ENCODE measurements at regions not wholly inside any gene's neighbourhood (a gene's known extent, or its start where the extent isn't known, plus 50 kb on each side); places are given as distances from the start of the nearest gene placed in this dataset.

DNA sequence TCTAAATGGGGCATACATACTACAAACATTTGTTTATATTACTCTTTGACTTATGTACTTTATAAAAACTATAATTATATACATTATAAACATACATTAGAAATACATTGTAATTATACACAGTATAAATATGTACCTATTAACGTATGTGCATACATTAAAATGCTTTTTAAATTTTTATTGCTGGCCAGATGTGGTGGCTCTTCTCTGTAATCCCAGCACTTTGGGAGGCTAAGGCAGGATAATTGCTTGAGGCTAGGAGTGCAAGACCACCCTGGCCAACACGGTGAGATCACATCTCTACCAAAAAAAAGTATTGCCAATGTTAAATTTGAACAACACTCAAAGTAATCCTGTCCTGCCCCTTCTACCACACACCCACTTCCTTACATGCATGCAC, 1037.0 kb downstream of the GRM8 start:
- 78 to 81% methylated on average over 2 of the region's 2 CpGs for WGBS, 2 donors
- intact Hi-C loops (cut with DNase I; ENCODE audit: low total_unique reads), result no loop called here
- Histone ChIP-seq H3K4me1 (no peaks in the 10 kb centered on the region), H3K4me3 (no peak overlapping the region), H3K36me3 (ENCODE audit: low read depth, missing control alignments) (no peaks in the 10 kb centered on the region), H3K27ac (no peak overlapping the region), H3K9me3 (no peaks in the 10 kb centered on the region), H3K27me3 (no peaks in the 10 kb centered on the region)
- no peak for DNase-seq
- no peak for TF ChIP-seq POLR2A (IDR thresholded peaks at IDR 0.05)
- TF ChIP-seq, protein P1, sequence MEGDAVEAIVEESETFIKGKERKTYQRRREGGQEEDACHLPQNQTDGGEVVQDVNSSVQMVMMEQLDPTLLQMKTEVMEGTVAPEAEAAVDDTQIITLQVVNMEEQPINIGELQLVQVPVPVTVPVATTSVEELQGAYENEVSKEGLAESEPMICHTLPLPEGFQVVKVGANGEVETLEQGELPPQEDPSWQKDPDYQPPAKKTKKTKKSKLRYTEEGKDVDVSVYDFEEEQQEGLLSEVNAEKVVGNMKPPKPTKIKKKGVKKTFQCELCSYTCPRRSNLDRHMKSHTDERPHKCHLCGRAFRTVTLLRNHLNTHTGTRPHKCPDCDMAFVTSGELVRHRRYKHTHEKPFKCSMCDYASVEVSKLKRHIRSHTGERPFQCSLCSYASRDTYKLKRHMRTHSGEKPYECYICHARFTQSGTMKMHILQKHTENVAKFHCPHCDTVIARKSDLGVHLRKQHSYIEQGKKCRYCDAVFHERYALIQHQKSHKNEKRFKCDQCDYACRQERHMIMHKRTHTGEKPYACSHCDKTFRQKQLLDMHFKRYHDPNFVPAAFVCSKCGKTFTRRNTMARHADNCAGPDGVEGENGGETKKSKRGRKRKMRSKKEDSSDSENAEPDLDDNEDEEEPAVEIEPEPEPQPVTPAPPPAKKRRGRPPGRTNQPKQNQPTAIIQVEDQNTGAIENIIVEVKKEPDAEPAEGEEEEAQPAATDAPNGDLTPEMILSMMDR (IDR thresholded peaks at IDR 0.05), result no peak

DNA sequence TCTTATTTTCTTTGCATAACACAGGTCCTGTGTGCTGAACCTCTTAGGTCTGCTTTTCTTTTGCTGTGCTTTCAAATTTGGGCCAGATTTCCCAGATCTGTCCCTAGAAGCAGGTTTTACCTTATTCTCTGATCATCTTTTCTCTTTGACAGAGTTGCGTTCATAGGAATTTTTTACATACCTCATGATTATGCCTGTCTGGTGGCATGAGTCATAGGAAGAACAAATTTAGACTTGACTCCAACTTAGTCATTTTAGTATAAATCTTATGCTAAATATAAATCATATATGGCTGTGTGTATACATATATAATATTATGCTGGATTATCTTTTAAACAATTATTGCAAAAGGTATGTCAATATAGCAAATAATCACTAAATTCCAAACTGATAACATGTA, 1038.9 kb downstream of the GRM8 start:
- H3K4me3 ChIP-seq, result no peak overlapping the region
- no peaks in the 10 kb centered on the region for H3K4me1 ChIP-seq
- 88 to 95% methylated on average over 1 of the region's 1 CpG for WGBS, 2 donors
- no peaks in the 10 kb centered on the region for H3K27me3 ChIP-seq
- no peak for DNase-seq
- no peak overlapping the region for H3K27ac ChIP-seq
- no peaks in the 10 kb centered on the region for H3K36me3 ChIP-seq (ENCODE audit: low read depth, missing control alignments)
- no peak for TF ChIP-seq POLR2A (IDR thresholded peaks at IDR 0.05)
- TF ChIP-seq, protein P1 (IDR thresholded peaks at IDR 0.05), result no peak
- intact Hi-C loops (cut with DNase I; ENCODE audit: low total_unique reads), result no loop called here
- H3K9me3 ChIP-seq, result no peaks in the 10 kb centered on the region

DNA sequence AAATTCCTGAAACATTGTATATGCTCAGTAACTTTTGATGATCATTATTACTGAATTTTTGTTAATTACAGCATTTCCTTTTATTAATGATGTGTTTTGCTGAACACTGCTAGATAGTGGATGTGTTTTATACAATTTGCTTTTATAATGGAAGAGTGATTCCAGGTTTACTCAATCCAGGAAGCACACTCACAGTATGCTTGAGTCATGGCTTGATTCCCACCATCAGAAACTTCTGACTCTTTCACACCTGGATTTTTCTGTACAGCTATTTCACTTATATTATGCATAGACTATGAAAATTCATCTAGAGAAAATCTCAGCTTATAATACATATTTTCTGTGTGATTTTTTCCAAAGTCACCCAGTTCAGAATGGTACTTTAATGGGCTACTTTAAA, 1040.9 kb downstream of the GRM8 start:
- intact Hi-C loops (cut with DNase I; ENCODE audit: low total_unique reads), result no loop called here

DNA sequence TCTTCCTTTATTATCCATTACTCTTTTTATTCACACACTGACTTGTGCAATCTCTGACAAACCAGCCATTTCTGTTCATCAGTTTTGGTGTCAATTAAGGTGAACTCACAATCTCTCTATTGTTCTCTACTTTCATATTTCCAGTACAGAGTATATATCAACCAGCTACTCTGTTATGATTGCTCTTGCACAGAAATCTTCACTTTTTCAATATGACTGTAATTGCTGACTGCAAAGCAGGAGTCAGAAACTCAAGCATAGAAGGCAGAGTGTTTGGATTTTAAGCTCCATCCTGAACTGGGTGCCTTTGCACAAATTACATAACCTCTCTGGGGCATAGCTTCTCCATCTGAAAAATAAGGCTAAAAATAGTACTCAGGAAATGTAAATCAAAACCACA, 1042.0 kb downstream of the GRM8 start:
- Histone ChIP-seq H3K4me1 (no peaks in the 10 kb centered on the region), H3K36me3 (ENCODE audit: low read depth, missing control alignments) (no peaks in the 10 kb centered on the region), H3K9me3 (no peaks in the 10 kb centered on the region), H3K27ac (no peak overlapping the region), H3K27me3 (no peaks in the 10 kb centered on the region), H3K4me3 (no peak overlapping the region)
- DNase-seq, result no peak
- intact Hi-C loops (cut with DNase I; ENCODE audit: low total_unique reads), result no loop called here
- TF ChIP-seq, protein P1 (IDR thresholded peaks at IDR 0.05), result no peak
- no peak for TF ChIP-seq POLR2A (IDR thresholded peaks at IDR 0.05)

More for the DNA sequence above, 1040.9 kb downstream of the GRM8 start:
- Histone ChIP-seq H3K27ac (no peak overlapping the region), H3K9me3 (no peaks in the 10 kb centered on the region), H3K27me3 (no peaks in the 10 kb centered on the region), H3K4me1 (no peaks in the 10 kb centered on the region), H3K36me3 (ENCODE audit: low read depth, missing control alignments) (no peaks in the 10 kb centered on the region), H3K4me3 (no peak overlapping the region)
- TF ChIP-seq POLR2A (IDR thresholded peaks at IDR 0.05), result no peak
- TF ChIP-seq, protein P1 (IDR thresholded peaks at IDR 0.05), result no peak
- no peak for DNase-seq

DNA sequence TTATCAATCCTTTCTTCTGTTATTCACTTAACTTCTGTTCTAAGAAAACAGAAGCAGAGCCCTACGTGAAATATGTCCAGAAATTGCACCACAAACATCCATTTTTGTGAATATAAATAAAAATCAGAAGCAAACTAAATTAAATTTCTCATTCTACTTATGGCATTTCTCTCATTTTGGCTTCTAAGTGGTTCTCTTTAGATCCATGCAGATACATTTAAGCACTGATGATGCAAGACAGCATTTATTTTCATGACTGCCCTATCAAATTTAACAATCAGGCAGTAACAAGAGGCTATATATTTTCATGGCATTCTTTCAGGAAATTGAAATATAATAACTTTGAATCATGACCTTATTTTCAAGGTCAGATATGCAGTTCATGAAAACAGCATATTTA, 1049.6 kb downstream of the GRM8 start:
- 35 to 56% methylated on average over 1 of the region's 1 CpG for WGBS, 2 donors
- no peak for DNase-seq
- no peak overlapping the region for H3K27ac ChIP-seq
- no peaks in the 10 kb centered on the region for H3K9me3 ChIP-seq
- no peaks in the 10 kb centered on the region for H3K27me3 ChIP-seq
- no peak overlapping the region for H3K4me3 ChIP-seq
- intact Hi-C loops (cut with DNase I; ENCODE audit: low total_unique reads), result no loop called here
- TF ChIP-seq POLR2A (IDR thresholded peaks at IDR 0.05), result no peak
- TF ChIP-seq, protein P1 (IDR thresholded peaks at IDR 0.05), result no peak
- H3K36me3 ChIP-seq (ENCODE audit: low read depth, missing control alignments), result no peaks in the 10 kb centered on the region
- H3K4me1 ChIP-seq, result no peaks in the 10 kb centered on the region

All from testis (tissue), 2 donors.